Progenitor cell of endocrine pancreas (in vitro differentiated cells): ENCODE measurements at regions not wholly inside any gene's neighbourhood (a gene's known extent, or its start where the extent isn't known, plus 50 kb on each side); places are given as distances from the start of the nearest gene placed in this dataset.
"Not testable (repeated sequence)": the region's sequence is repeated elsewhere in the genome, so short reads cannot be mapped to it uniquely, and the experiment has no call there.

Experiments used
- DNase-seq: peaks from one replicate; pipeline ENCODE4 v3.0.0; 2021; ENCODE audit warnings: low spot score; ENCODE audit not compliant: unreplicated experiment
- H3K27ac Mint-ChIP-seq: 2 replicates; pipeline ENCODE4 v1.8.0; 2021; ENCODE audit warnings: mild to moderate bottlenecking, moderate library complexity, mixed read lengths
- H3K27me3 Mint-ChIP-seq: 2 replicates; pipeline ENCODE4 v1.8.0; 2021; ENCODE audit warnings: mixed read lengths
- H3K36me3 Mint-ChIP-seq: 2 replicates; pipeline ENCODE4 v1.8.0; 2022; ENCODE audit warnings: mixed read lengths; ENCODE audit not compliant: insufficient read depth
- H3K4me1 Mint-ChIP-seq: 2 replicates; pipeline ENCODE4 v1.8.0; 2021; ENCODE audit warnings: low read depth, mixed read lengths
- H3K4me3 Mint-ChIP-seq: 2 replicates; pipeline ENCODE4 v1.8.0; 2021; ENCODE audit warnings: low read depth, mild to moderate bottlenecking, moderate library complexity, mixed read lengths
- H3K9me3 Mint-ChIP-seq: 2 replicates; pipeline ENCODE4 v1.8.0; 2021; ENCODE audit warnings: low read depth, mixed read lengths
- TF ChIP-seq, protein P1 (sequence below): fragments of 200-600 bp; sonication (generic); IDR thresholded peaks from one replicate; pipeline ENCODE4 v1.5.0; 2021; ENCODE audit warnings: antibody characterized with exemption, mild to moderate bottlenecking; ENCODE audit not compliant: unreplicated experiment

DNA sequence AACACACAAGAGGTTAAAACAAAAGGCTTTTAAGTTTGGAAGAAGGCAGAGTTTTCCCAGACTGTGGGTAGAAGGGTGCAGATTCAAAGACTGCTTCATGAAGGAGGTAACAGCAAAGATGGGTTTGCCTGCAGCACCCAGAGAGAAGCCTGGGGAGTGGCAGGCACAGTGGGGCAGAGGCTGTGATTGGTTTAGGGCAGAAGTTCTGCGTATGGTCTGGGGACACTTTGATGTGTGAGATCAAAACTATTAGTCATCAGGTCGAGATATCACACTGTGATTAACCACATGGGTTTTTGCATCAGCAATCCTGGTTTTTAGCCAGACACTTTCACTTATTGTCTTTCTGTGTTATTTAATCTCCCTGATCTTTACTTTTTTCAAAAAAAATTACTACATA, 188.8 kb upstream of the GLRA1 start:
- peaks cover 3% of the 10 kb centered on the region for H3K9me3 Mint-ChIP-seq
- no peak overlapping the region for H3K4me3 Mint-ChIP-seq
- DNase-seq: no peak
- H3K27ac Mint-ChIP-seq: no peak overlapping the region
- no peaks in the 10 kb centered on the region for H3K4me1 Mint-ChIP-seq
- no peaks in the 10 kb centered on the region for H3K27me3 Mint-ChIP-seq
- H3K36me3 Mint-ChIP-seq: no peaks in the 10 kb centered on the region
- TF ChIP-seq, protein P1, sequence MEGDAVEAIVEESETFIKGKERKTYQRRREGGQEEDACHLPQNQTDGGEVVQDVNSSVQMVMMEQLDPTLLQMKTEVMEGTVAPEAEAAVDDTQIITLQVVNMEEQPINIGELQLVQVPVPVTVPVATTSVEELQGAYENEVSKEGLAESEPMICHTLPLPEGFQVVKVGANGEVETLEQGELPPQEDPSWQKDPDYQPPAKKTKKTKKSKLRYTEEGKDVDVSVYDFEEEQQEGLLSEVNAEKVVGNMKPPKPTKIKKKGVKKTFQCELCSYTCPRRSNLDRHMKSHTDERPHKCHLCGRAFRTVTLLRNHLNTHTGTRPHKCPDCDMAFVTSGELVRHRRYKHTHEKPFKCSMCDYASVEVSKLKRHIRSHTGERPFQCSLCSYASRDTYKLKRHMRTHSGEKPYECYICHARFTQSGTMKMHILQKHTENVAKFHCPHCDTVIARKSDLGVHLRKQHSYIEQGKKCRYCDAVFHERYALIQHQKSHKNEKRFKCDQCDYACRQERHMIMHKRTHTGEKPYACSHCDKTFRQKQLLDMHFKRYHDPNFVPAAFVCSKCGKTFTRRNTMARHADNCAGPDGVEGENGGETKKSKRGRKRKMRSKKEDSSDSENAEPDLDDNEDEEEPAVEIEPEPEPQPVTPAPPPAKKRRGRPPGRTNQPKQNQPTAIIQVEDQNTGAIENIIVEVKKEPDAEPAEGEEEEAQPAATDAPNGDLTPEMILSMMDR: no peak

DNA sequence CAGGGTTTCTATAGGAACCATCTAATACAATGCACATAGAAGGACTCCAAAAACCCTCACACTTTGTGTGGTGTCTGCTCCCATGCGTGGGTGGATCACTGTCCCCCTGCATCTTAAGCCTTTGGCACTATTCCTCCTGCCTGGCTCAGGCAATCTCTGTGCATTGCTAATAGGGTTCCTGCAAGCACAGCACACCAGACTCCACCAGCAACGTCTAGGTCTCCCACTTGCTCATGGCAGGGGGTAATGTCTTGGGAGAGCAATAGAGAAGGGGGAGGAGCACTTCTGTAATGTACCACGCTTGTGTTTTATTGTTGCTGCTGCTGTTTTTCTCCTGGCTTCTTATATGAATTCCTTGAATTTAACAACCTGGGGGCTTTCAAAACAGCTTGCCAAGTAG, 182.6 kb upstream of the GLRA1 start:
- Mint-ChIP-seq H3K36me3 (no peaks in the 10 kb centered on the region), H3K4me1 (no peaks in the 10 kb centered on the region), H3K4me3 (no peak overlapping the region), H3K27me3 (no peaks in the 10 kb centered on the region), H3K27ac (no peak overlapping the region), H3K9me3 (peaks cover 8% of the 10 kb centered on the region)
- no peak for DNase-seq
- TF ChIP-seq, protein P1: no peak

DNA sequence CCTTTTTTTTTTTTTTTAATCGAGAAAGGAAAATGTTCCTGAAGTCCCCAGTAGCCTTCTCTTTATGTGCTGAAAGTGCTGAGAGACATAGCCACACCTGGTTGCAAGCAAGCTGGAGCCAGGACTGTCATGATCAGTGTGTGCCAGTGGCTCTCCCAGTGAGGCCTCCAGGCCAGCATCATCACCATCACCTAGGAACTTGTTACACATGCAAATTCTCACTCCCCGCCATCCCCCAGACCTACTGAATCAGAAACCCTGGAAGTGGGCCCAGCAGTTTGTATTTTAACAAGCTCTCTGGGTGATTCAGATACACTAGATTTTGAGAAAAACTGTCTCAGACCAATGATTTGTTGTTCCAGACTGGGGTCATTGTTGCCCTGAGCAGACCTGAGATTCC, 181.9 kb upstream of the GLRA1 start:
- H3K27me3 Mint-ChIP-seq: no peaks in the 10 kb centered on the region
- no peak overlapping the region for H3K4me3 Mint-ChIP-seq
- no peaks in the 10 kb centered on the region for H3K4me1 Mint-ChIP-seq
- no peak for DNase-seq
- peaks cover 8% of the 10 kb centered on the region for H3K9me3 Mint-ChIP-seq
- H3K36me3 Mint-ChIP-seq: no peaks in the 10 kb centered on the region
- no peak overlapping the region for H3K27ac Mint-ChIP-seq
- TF ChIP-seq, protein P1: no peak

DNA sequence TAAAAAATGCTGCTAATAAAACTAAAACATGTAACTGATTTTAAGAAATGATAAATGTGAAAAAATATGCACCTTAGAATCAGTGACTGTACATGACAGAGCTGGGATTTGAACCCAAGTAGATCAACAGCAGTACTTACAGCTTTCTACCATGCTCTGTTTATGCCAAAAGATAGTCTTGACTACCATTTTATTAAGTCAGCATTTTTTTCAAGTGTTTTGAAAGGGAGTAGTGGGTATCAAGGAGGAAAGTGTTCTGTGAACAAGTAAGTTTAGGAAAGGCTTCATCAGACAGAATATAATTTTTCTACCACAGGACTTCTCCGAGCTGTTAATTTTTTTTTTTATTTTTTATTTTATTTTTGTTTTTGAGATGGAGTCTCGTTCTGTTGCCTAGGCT, 180.4 kb upstream of the GLRA1 start:
- peaks cover 5% of the 10 kb centered on the region for H3K9me3 Mint-ChIP-seq
- TF ChIP-seq, protein P1: no peak
- H3K36me3 Mint-ChIP-seq: no peaks in the 10 kb centered on the region
- H3K27me3 Mint-ChIP-seq: no peaks in the 10 kb centered on the region
- H3K4me3 Mint-ChIP-seq: no peak overlapping the region
- H3K27ac Mint-ChIP-seq: no peak overlapping the region
- no peak for DNase-seq
- H3K4me1 Mint-ChIP-seq: no peaks in the 10 kb centered on the region

DNA sequence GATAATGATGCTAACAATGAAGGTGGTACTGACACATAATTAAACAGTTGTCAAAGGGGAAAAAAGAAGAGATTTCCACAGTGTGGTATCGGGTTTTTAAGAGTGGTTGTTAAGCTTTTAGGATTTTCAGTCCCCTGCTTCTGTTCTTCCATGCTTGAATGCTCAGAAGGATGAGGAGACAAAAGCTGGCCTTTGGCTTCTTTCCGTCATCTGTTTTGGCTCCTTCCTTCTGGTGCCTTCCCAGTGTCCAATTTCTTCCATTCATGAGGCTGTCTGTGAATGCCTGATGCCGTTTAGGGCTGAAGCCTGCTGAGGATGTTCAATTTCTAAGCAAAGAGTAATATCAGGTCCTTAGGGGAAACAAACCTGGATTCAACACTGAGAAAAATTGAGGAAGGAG, 179.6 kb upstream of the GLRA1 start:
- H3K27me3 Mint-ChIP-seq: no peaks in the 10 kb centered on the region
- H3K27ac Mint-ChIP-seq: no peak overlapping the region
- no peak for DNase-seq
- H3K4me3 Mint-ChIP-seq: no peak overlapping the region
- TF ChIP-seq, protein P1: no peak
- peaks cover 5% of the 10 kb centered on the region for H3K9me3 Mint-ChIP-seq
- no peaks in the 10 kb centered on the region for H3K36me3 Mint-ChIP-seq
- H3K4me1 Mint-ChIP-seq: no peaks in the 10 kb centered on the region

DNA sequence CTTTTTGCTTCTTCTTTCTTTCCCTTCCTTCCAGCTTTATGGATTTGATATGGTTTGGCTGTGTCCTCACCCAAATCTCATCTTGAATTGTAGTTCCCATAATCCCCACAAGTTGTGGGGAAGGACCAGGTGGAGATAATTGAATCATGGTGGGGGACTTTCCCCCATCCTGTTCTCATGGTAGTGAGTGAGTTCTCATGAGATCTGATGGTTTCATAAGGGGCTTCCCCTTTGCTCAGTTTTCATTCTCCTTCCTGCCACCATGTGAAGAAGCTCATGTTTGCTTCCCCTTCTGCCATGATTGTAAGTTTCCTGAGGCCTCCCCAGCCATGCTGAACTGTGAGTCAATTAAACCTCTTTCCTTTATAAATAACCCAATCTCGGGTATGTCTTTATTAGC, 178.3 kb upstream of the GLRA1 start:
- not testable (repeated sequence) for H3K27ac Mint-ChIP-seq, H3K36me3 Mint-ChIP-seq, H3K9me3 Mint-ChIP-seq

More for the DNA sequence above, 178.3 kb upstream of the GLRA1 start:
- not testable (repeated sequence) for H3K4me1 Mint-ChIP-seq, DNase-seq, H3K4me3 Mint-ChIP-seq, H3K27me3 Mint-ChIP-seq
